GM18867 (cell line): ENCODE measurements at regions not wholly inside any gene's neighbourhood (a gene's known extent, or its start where the extent isn't known, plus 50 kb on each side); places are given as distances from the start of the nearest gene placed in this dataset.

Source experiments
- ATAC-seq: cut with Tn5 transposase; IDR thresholded peaks from one replicate; pipeline ENCODE4 v1.9.1; 2021; ENCODE audit warnings: mild to moderate bottlenecking, moderate library complexity; ENCODE audit not compliant: unreplicated experiment

DNA sequence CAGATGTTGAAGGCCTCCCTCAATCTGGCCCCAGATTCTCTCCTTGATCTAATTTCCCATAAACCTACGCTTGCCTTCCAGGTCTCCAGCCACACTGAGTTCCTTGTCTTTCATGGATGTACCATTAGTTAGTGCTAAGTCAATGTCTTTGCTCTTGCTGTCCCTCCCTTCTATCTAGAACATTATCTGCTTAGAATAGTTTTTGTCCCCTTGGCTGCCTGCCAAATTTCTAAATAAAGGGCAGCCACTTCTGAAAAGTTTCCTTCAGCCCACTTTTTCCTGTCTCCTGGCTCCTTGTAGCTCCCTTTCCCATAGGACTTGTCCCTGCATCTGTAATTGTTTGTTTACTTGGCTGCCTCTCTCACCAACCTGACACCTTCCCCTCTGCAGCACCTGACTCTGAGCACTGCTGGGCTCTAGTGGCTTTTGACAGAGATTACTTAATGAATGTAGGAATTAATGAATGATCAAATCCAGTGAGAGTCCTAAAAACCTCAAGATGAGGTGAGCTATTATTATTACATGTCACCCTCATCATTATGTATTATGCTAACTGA lies 58.3 kb downstream of the CXCL12 start:
- ATAC-seq = no peak

- no peak for ATAC-seq
Measured at GRCh38 chr10:44325596-44326307, 59.1 kb downstream of the CXCL12 start.

- ATAC-seq = no peak
Measured at GRCh38 chr10:44325157-44325556, 59.7 kb downstream of the CXCL12 start.

- no peak for ATAC-seq
Measured at GRCh38 chr10:44323838-44324237, 61.1 kb downstream of the CXCL12 start.

DNA sequence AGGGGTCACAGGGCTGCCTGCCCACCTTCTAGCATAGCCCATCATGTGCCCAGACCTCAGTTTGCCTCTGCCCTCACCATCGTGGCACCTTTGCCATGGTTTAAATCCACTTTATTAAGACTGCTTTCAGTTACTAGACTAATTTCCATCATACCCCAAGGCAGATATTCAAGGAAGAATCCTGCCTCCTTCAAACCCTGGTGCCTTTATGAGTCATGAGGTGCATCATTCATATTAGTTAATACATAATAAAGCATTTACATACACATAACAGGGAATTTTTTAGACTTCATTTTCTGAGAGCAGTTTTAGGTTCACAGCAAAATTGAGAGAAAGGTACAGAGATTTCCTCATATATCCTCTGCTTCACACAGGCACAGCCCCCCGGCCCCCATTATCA lies 62.8 kb downstream of the CXCL12 start:
- ATAC-seq = no peak

DNA sequence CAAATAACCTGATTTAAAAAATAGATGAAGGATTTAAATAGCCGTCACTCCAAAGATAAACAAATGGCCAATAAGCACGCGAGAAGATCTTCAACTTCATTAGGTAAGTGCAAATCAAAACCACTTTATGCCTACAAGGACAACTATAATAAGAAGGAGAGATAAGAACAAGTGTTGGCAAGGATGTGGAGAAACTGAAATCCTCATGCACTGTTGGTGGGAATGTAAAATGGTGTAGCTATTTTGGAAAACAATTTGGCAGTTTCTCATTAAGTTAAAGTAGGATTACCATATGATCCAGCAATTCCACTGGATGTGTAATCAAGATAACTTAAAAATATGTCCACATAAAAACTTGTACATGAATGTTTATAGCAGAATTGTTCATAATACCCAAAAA lies 64.1 kb downstream of the CXCL12 start:
- no peak for ATAC-seq

GRCh38 chr10:44317856-44318255 lies 67.0 kb downstream of the CXCL12 start:
- ATAC-seq = no peak

- ATAC-seq = no peak
Measured at GRCh38 chr10:44316922-44317215, 68.0 kb downstream of the CXCL12 start.

GRCh38 chr10:44316187-44316921 lies 68.5 kb downstream of the CXCL12 start:
- peak; percentile 56 for ATAC-seq

DNA sequence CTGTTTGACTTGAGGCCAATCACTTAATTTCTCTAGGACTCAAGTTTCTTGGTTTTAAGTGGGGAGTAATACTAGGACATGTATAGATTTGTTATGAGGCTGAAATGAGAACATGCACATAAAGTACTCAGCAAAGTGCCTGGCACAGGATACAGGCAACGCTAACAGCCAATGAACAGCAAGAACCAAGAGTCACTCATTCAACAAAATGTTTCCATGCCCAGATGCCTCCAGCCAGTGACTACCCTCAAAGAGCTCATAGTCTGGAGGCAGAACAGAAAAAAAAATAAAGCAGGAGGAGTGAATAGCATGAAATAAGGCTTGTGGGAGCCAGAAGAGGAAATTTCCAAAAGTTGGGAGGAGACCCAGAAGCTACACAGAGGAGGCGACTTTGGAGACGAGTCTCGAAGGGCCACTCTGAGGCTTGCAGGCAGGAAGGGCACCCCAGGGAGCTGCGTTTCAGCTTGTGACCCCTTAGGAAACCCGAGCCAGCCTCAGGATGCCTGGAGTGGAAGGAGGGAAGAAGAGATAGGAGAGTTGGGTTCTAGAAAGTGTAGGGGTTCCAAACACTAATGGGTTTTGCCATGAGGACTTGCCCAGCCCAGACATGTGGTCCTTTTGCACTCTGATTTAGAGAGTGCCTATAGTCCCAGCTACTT lies 70.0 kb downstream of the CXCL12 start:
- no peak for ATAC-seq

DNA sequence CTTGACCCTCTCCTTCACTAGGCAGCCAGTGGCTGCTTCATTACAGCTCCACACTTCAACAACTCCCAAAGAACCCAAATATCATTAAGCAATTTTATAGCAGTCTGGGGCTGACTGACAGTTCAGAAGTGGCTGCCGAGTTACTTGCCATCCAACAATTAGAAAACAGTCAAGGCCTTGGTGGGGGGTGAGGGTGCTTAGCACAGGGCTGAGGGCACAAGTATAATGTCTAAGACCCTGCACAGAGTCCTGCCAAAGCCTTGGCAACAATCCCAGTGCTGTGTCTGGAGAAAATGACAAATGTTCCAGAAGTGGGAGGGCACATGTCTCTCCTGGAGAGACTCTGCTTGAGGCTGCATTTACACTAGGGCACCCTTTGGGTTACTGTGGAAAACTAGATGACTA lies 71.1 kb downstream of the CXCL12 start:
- no peak for ATAC-seq

DNA sequence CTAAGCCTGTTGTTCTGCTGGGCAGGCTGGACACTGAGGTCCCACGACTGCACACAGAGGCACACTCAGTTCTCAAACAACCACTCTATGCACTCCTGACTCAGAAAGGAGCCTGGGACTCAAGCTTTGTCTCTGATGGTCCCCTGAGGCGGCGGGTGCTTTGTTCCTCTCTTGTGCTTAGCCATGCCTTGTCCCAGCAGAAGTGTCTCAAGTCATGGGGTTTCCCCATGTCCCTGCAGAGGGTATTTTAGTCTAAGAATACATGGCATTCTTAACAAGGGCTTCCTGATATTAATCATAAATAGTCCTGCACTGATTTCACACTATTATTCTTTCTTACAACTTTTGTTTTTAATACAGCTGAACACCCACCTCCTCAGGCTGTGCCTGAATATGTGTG lies 72.5 kb downstream of the CXCL12 start:
- no peak for ATAC-seq

DNA sequence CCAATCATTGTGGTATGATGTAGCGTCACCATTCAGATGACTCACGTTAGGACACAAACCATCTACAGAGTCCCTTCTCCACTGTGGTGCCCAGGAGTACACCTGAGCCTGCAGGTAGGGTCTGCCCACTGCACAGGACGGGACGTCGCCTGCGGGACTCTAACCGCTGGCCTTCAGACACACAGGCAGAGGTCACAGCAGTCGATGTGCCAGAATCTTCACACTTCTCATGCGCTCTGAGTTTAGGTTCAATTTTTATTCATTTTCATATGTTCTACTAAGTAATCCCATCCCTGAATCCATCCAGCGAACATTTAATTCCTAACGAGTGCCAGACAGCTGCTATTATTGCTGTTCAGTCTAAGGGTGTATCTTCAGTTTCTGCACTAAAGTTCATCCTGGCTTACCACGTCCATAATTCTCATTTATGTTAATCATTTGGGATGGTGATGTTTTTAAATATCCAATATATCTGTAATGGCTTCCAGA lies 73.3 kb downstream of the CXCL12 start:
- ATAC-seq = no peak

DNA sequence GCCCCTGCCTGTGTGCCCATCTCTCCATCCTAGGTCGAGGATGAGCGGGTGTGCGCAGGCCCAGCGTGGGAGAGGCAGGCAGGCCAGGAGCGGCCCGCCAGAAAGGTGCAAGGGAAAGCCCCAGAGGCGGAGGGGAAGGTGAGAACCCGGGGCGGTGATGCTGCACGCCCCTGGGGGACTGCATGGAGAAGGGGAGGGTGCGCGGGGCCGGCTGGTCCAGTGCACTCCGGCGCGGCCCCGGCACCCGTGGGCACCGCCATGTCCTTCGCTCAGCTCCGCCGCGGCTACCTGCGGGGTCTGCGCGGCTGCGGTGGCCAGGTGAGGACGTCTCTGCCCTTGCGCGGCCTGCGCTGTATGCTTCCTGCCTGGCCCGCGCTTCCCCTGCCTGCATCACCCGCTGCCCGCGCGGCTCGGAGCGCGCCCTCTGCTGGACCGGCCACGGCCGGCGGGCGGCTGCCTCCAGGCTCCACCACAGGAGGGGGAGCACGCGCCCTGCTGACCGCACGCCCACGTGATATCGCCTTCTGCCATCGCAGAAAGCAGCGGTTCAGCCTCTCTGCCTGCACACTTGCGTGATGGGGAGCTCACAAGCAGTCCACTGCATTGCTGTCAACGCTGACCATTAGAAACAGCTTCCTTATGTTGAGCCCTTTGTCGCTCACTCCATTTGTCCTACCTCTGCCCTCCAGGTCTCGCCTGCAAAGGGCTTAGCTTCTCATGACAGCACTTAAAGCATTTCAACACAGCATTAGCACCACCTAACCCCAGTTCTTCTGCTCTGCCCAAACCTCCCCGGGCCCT lies 73.9 kb downstream of the CXCL12 start:
- peak; percentile 90 for ATAC-seq

DNA sequence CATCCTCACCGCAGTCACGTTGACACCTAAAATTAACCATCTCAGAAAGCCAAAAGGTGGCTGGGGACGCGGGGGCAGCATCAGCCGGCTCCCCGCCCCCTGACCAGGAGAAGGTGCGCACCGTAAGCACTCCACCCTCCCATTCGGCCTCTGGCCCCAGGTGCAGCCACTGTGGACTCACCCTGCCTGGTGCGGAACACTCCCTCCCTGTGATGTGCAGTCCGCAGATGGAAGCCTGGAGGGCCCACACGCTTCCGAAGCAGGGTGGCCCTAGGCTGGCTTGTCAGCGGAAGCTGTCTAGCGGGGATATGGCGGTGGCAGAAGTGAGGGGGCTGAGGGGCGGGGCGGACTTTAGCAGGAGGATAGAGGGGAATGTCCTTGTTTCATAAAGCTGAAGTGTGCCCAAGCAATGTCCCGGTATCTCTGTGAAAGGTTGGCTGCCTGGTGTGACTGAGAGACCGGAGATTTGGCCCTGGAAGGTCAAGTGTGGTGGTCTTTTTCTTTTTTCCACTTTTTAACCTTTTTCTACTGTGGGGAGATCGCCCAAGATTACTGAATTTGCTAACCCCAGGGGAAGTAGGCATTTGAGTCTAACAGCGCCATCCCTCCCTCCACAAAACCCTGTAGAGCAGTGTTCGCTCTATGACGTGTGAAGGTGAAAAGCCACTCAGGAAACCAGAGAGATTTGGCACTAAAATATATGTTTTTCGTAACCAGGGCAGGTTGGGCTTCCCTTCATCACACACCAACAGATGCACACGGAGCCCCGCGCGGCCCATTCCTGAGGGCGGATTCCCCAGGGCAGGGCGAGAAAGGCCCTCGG lies 74.7 kb downstream of the CXCL12 start:
- peak; percentile 16 for ATAC-seq

DNA sequence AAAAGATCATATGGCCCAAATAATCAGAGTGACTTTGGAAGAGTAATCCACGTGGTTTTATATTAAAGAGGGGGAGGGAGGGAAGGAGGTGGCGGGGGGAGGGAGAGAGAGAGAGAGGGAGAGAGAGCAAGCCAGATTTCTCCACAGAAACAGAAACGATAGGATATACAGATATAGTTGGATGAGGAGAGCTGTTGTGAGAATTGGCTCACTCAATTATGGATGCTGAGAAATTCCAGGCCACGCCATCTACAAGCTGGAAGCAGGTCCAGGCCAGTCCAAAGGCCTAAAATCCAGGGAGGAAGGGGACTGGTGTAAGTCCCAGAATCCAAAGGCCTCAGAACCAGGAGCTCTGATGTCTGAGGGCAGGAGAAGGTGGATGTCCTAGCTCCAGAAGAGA lies 75.5 kb downstream of the CXCL12 start:
- no peak for ATAC-seq

DNA sequence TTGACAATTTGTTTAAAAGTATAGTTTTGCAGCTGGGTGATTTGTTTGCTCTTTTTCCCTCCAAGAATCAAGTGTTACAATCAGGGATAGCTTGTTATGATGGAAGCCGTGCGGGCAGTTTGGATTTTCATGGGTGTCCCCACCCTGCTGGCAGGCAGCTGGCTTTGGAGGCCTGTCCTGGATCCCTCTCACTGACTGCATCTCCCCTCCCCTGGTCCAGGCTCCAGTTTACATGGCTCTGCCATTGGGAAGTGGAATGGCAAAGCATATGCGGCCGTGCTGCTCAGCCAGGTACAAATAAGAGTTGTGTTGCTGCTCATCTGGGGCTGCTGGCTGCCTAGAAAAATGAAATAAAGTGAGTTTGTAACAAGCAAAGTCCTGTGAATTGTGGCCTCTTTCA lies 76.0 kb downstream of the CXCL12 start:
- ATAC-seq = no peak

- no peak for ATAC-seq
Measured at GRCh38 chr10:44307691-44308090, 77.2 kb downstream of the CXCL12 start.

GRCh38 chr10:44306762-44307161 lies 78.1 kb downstream of the CXCL12 start:
- no peak for ATAC-seq

DNA sequence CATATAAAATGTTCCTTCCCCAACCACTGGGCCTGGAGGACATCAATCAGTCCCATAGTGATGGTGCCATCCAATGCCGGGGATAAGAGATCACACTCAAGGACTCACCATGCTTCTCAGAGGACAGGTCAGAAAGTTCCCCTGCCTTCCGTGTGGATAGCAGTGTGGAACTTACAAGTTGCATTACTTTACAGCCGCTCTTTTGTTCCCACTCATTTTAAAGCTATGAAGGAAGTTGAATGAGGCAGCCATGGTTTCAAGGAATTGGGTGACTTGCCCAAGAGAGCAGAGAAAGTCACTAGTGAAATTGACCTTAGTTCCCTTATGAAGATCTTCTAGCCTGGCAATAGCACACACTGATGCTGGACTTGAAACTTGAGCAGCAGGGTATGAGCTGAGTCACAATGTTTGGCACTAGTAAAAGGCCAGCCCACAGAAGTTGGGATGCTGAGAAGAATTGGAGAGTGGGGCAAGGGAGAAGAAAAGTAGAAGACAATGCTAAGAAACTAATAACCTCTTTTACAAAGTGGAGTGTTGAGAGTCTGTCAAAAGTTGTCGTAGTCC lies 78.7 kb downstream of the CXCL12 start:
- ATAC-seq = no peak
